VCaP (cell line): ENCODE measurements at regions not wholly inside any gene's neighbourhood (a gene's known extent, or its start where the extent isn't known, plus 50 kb on each side); places are given as distances from the start of the nearest gene placed in this dataset.

Experiments
- H3K27ac ChIP-seq: fragments of 450-650 bp; 2 replicates; pipeline ENCODE4 v1.5.1; 2017
- TF ChIP-seq, protein P1 (sequence below): fragments of 450-650 bp; conservative IDR thresholded peaks from 2 replicates; pipeline ENCODE4 v1.5.1; 2017; ENCODE audit warnings: mild to moderate bottlenecking, moderate library complexity

DNA sequence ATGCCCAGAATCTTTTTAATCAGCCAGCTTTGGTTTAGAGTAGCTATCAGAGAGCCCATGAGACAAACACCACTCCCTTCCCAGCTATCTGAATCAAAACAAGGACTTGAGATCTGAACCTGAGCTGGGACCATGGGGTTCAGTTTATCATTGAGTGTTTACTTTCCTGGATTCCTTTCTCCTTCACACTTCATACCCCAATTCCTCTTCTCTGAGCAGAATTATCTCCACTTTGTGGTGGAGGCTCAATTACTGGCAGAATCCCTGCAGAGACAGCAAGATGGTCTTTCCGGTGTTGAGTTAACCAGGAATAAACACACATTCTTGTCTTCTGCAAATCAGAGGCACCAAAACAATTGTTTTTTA is 102.4 kb downstream of the RPL22L1 start:
- TF ChIP-seq, protein P1, sequence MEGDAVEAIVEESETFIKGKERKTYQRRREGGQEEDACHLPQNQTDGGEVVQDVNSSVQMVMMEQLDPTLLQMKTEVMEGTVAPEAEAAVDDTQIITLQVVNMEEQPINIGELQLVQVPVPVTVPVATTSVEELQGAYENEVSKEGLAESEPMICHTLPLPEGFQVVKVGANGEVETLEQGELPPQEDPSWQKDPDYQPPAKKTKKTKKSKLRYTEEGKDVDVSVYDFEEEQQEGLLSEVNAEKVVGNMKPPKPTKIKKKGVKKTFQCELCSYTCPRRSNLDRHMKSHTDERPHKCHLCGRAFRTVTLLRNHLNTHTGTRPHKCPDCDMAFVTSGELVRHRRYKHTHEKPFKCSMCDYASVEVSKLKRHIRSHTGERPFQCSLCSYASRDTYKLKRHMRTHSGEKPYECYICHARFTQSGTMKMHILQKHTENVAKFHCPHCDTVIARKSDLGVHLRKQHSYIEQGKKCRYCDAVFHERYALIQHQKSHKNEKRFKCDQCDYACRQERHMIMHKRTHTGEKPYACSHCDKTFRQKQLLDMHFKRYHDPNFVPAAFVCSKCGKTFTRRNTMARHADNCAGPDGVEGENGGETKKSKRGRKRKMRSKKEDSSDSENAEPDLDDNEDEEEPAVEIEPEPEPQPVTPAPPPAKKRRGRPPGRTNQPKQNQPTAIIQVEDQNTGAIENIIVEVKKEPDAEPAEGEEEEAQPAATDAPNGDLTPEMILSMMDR, result no peak
- no peak overlapping the region for H3K27ac ChIP-seq

DNA sequence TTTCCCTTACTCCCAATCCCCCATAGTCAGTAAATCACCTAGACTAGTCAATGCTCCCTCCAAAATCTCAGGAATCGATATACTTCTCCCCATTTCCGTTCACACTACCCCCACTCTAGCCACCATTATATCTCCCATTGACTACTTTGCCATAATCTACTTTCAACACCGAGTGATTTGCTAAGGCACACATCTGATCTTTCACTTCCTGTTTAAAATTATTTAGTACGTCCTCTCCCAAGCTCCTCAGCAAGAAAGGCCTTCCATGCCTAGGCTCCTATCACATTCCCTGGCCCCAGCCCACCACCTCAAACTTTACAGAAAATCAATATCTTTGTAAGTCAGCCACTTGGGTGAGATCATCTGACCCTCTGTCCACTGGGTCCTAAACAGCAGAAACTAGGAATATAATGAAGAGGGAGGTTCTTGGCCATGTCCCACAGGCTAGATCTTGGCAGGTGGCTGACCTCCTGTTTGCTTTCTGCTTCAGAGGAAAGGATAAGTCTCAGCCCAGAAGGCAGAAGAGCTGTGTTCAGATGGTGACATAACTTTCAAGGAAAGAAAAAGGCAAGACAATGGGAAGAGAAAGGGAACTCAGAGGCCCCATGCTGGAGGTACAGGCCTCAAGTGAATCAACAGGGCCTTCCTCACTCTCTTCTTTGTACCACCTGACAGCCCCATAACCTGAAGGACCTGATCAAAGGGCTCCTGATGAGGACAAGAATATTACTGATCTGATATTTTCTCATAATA is 103.0 kb downstream of the RPL22L1 start:
- no peak overlapping the region for H3K27ac ChIP-seq
- TF ChIP-seq, protein P1, result no peak

DNA sequence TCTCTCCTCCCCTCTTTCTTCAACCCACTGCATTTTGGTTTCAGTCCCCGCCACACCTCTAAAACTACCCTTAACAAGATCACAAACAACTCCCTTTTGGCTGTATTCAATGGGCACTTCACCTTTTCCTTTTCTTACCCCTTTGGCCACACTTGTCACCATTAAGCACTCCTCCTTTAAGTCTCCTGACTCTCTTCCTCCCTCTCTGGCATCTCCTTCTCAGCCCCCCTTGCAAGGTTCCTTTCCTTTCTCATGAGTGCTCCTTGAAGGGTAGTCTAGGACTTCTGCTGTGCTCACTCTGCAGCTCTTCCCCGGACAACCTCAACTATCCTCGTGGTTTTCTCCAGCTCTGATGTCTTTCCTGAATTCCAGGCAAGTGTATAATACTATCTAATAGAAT is 103.7 kb downstream of the RPL22L1 start:
- H3K27ac ChIP-seq, result no peak overlapping the region

DNA sequence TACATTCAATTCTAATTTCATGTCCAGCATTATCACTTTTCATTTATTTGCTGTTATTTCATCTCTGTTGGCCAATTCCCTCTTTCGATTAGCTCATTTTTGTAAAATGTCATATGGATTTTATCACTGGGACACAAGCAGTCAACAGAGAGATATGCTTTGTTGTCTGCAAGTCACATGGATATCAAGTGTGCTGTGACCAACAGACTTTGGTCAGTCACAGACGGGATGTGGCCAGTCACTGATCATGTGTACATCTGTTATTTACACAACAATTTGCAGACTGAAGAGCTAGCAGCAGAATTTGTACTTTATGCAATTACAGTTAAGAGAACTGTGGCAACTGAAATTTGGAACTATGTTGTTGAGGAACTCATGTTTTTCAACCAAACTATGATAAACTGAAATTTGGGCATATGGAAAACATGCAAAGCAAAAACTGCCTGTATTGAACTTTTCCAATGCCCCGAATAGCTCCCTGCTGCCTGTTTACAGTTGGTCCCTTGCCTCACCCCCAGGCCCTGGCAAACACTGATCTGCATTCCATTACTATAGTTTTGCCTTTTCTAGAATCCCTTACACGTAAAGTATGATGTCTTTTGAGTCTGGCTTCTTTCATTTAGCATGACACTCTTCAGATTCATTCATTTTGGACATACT is 104.4 kb downstream of the RPL22L1 start:
- H3K27ac ChIP-seq, result no peak overlapping the region

More for the DNA sequence above, 103.7 kb downstream of the RPL22L1 start:
- TF ChIP-seq, protein P1, result no peak

DNA sequence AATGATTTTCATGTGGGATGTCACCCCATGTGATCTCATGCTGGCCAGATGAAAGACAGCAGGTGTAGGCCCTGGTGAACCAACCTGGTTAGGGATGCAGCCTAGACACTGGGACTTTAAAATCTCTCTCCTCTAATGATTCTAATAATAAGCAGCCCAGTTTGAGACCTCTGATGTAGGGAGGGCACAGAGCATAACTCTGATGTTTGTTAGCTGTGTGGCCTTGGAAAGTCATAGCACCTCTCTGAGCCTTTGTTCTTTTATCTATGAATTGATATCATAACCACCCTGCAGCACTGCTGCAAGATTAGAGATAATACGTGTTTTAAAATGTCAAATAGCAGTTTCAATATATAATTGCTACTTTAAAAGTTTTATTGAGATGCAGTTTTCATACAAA is 106.0 kb downstream of the RPL22L1 start:
- TF ChIP-seq, protein P1, result no peak
- no peak overlapping the region for H3K27ac ChIP-seq

More for the DNA sequence above, 104.4 kb downstream of the RPL22L1 start:
- TF ChIP-seq, protein P1, result no peak

DNA sequence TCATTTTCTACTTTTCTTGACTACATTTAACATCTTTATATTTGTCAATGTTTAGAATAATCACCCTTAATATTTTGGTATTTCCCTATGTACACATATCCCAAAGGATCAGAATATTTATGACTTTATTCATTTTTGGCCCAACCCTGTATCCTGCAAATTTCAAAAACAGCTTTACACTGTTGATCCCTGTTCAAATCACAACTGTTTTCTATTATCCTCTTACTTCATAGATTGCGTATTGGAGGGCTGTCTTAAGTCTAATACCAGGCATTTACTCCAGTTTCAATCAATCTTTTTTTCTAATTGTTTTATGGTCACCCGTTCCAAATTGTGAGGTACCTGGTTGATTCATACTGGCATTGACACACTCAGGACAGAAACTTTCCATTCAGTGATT is 107.9 kb downstream of the RPL22L1 start:
- TF ChIP-seq, protein P1, result no peak
- no peak overlapping the region for H3K27ac ChIP-seq

DNA sequence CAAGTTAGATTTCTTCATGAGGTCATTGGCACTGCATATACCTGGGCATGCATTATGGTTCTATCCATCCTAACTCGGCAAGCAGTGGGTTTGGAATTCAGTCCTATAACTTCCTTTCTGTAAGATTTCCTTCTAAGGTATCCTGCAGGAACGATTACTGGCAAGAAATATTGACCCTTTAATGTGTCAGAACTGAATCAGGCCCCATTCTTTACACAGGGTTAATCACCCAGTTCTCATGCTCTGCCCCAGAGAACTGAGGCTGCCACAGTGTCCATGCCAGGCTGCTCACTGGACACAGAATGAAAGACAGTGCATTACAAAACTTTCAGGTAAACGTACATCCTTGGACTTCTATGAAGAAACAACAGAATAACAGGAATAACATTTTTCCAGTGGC is 108.9 kb downstream of the RPL22L1 start:
- H3K27ac ChIP-seq, result no peak overlapping the region
- TF ChIP-seq, protein P1, result no peak
